ENCODE measurements at regions not wholly inside any gene's neighbourhood (a gene's known extent, or its start where the extent isn't known, plus 50 kb on each side); places are given as distances from the start of the nearest gene placed in this dataset.

- TF ChIP-seq CTCF (IDR thresholded peaks at IDR 0.05) (no peak), POLR2A (IDR thresholded peaks at IDR 0.05) (no peak)
Measured at GRCh38 chr2:39934851-39935250, 155.8 kb upstream of the THUMPD2 start.
